SU-DHL-6 (cell line): ENCODE measurements at regions not wholly inside any gene's neighbourhood (a gene's known extent, or its start where the extent isn't known, plus 50 kb on each side); places are given as distances from the start of the nearest gene placed in this dataset.

ENCODE experiments used
- H2AFZ ChIP-seq: fragments of 200-600 bp; sonication (generic); 2 replicates; pipeline ENCODE4 v1.6.1; 2014; ENCODE audit warnings: low read depth, mild to moderate bottlenecking, moderate library complexity, mixed read lengths, antibody characterized with exemption, low read length; ENCODE audit not compliant: severe bottlenecking
- H3F3A ChIP-seq: fragments of 200-600 bp; shearing (Covaris generic); 2 replicates; pipeline ENCODE4 v1.6.0; 2016; ENCODE audit warnings: antibody characterized with exemption, mild to moderate bottlenecking; ENCODE audit not compliant: insufficient read depth
- H3K27ac ChIP-seq: fragments of 200-600 bp; sonication (generic); 2 replicates; pipeline ENCODE4 v1.5.1; 2016; ENCODE audit warnings: low read depth, mild to moderate bottlenecking, low read length, moderate library complexity, mixed read lengths
- H3K27me3 ChIP-seq: fragments of 200-600 bp; sonication (generic), shearing (Covaris generic); 2 replicates; pipeline ENCODE4 v1.6.0; 2014; ENCODE audit warnings: mild to moderate bottlenecking, low read length
- H3K36me3 ChIP-seq: fragments of 200-600 bp; sonication (generic); 2 replicates; pipeline ENCODE4 v1.6.1; 2014; ENCODE audit warnings: mild to moderate bottlenecking, low read length, mixed read lengths
- H3K4me2 ChIP-seq: fragments of 300-600, 200-600 bp; shearing (Covaris generic), sonication (generic); 2 replicates; pipeline ENCODE4 v1.6.0; 2014; ENCODE audit warnings: low read length, low read depth, mild to moderate bottlenecking; ENCODE audit not compliant: poor library complexity, severe bottlenecking
- H3K4me3 ChIP-seq: fragments of 200-600 bp; sonication (generic); 2 replicates; pipeline ENCODE4 v1.5.1; 2014; ENCODE audit warnings: antibody characterized with exemption, low read length, mild to moderate bottlenecking, mixed read lengths; ENCODE audit not compliant: insufficient read depth, poor library complexity, severe bottlenecking
- H3K79me2 ChIP-seq: fragments of 200-600 bp; sonication (generic); 2 replicates; pipeline ENCODE4 v1.6.1; 2014; ENCODE audit warnings: mild to moderate bottlenecking, low read length, moderate library complexity; ENCODE audit not compliant: insufficient read depth
- H3K9ac ChIP-seq: fragments of 200-600 bp; sonication (generic); 2 replicates; pipeline ENCODE4 v1.7.0; 2014; ENCODE audit warnings: mild to moderate bottlenecking, low read length
- H3K9me2 ChIP-seq: fragments of 200-600 bp; sonication (generic); replicated peaks from 2 replicates; pipeline ENCODE4 v1.6.1; 2014; ENCODE audit warnings: low read length; ENCODE audit not compliant: insufficient read depth
- H3K9me3 ChIP-seq: fragments of 200-600 bp; sonication (generic); 2 replicates; pipeline ENCODE4 v1.6.1; 2014; ENCODE audit warnings: low read length, mixed read lengths; ENCODE audit not compliant: insufficient read depth
- H4K20me1 ChIP-seq: fragments of 200-600 bp; sonication (generic); 2 replicates; pipeline ENCODE4 v1.6.1; 2014; ENCODE audit warnings: low read depth, mild to moderate bottlenecking, antibody characterized with exemption, low read length, moderate library complexity, mixed read lengths
- CTCF ChIP-seq: fragments of 200-600 bp; sonication (generic); IDR thresholded peaks from one replicate; pipeline ENCODE4 v1.5.1; 2017; ENCODE audit warnings: antibody characterized with exemption, mild to moderate bottlenecking, low read length, moderate library complexity; ENCODE audit not compliant: insufficient read depth, poor library complexity, severe bottlenecking
- EZH2phosphoT487 ChIP-seq: fragments of 200-600 bp; sonication (generic), shearing (Covaris generic); conservative IDR thresholded peaks from 2 replicates; pipeline ENCODE4 v1.6.1; 2018; ENCODE audit warnings: mild to moderate bottlenecking, antibody characterized with exemption, low read length, moderate library complexity, mixed read lengths

DNA sequence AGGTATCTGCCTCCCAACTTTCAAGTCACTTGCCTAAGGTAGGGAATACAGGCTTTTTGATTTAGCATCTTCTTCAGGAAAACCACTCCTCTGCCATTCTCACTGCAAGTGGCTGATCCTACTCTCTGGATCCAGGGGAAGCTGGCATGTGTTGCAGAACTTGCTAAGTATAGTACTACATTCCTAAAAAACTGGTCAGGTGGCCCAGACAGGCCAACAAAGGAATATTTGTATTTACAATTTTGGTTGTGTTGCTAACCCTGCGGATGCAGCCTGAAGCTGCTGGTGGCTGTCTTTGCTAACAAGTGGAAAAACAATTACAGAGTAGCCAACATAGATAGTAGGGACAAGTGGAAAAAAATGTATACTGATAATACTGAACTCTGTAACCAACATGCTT is 222.5 kb upstream of the STARD13 start:
- TF ChIP-seq CTCF, result no peak
- no peak for TF ChIP-seq EZH2phosphoT487
- Histone ChIP-seq H3K27me3 (no peaks in the 10 kb centered on the region), H3K79me2 (no peaks in the 10 kb centered on the region), H3K9ac (no peak overlapping the region), H4K20me1 (no peaks in the 10 kb centered on the region), H3K4me3 (no peak overlapping the region), H3K36me3 (no peaks in the 10 kb centered on the region), H3K4me2 (no peak overlapping the region), H3K9me3 (no peaks in the 10 kb centered on the region), H3K27ac (no peak overlapping the region), H3F3A (no peaks in the 10 kb centered on the region), H2AFZ (no peak overlapping the region), H3K9me2 (no peaks in the 10 kb centered on the region)

GRCh38 chr13:33509642-33510229 is 224.2 kb upstream of the STARD13 start:
- H3K36me3 ChIP-seq, result no peaks in the 10 kb centered on the region
- no peaks in the 10 kb centered on the region for H3K9me2 ChIP-seq
- TF ChIP-seq CTCF (no peak), EZH2phosphoT487 (no peak)
- H3K27me3 ChIP-seq, result no peaks in the 10 kb centered on the region
- no peak overlapping the region for H3K4me3 ChIP-seq
- no peaks in the 10 kb centered on the region for H4K20me1 ChIP-seq
- no peaks in the 10 kb centered on the region for H3K79me2 ChIP-seq
- H3K9ac ChIP-seq, result no peak overlapping the region
- no peak overlapping the region for H3K27ac ChIP-seq
- H2AFZ ChIP-seq, result no peak overlapping the region
- H3K9me3 ChIP-seq, result no peaks in the 10 kb centered on the region
- no peak overlapping the region for H3K4me2 ChIP-seq
- H3F3A ChIP-seq, result no peaks in the 10 kb centered on the region

DNA sequence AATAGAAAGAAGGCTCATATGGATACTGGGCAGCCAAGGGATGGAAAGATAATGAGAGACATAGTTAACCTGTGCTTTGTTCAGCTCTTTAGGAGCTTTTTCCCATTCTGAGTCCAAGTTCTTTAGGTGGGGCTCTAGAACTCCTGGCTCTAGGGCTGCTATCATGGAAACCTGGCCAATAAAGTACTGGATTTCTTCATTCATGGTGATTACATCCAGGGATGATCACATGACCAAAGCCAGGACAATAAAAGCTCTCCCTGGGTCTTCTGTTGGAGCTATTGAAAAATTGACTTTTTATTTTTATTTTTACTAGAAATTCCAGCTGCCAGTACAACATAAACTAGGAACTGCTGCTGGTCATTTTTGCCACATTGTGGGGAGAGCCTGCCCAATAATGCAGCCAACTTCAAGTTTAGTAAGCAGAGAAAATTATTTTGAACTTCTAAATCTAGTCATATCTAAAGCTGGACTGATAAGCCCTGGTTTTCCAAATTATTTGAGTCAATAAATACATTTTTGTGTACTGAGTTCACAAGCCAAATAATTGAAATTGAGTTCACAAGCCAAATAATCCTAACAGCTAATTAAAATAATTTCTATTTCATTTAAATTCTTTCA is 224.9 kb upstream of the STARD13 start:
- H3K27ac ChIP-seq, result no peak overlapping the region
- H3K9me3 ChIP-seq, result no peaks in the 10 kb centered on the region
- H3K79me2 ChIP-seq, result no peaks in the 10 kb centered on the region
- TF ChIP-seq CTCF, result no peak
- no peak for TF ChIP-seq EZH2phosphoT487
- H2AFZ ChIP-seq, result no peak overlapping the region
- no peaks in the 10 kb centered on the region for H4K20me1 ChIP-seq
- no peak overlapping the region for H3K9ac ChIP-seq
- H3K27me3 ChIP-seq, result no peaks in the 10 kb centered on the region
- no peak overlapping the region for H3K4me2 ChIP-seq
- no peaks in the 10 kb centered on the region for H3F3A ChIP-seq
- no peaks in the 10 kb centered on the region for H3K36me3 ChIP-seq
- H3K4me3 ChIP-seq, result no peak overlapping the region
- H3K9me2 ChIP-seq, result no peaks in the 10 kb centered on the region
